Vagina (tissue), 2 donors: ENCODE measurements at regions not wholly inside any gene's neighbourhood (a gene's known extent, or its start where the extent isn't known, plus 50 kb on each side); places are given as distances from the start of the nearest gene placed in this dataset.
"Not testable (repeated sequence)": the region's sequence is repeated elsewhere in the genome, so short reads cannot be mapped to it uniquely, and the experiment has no call there.

Experiments
- CTCF ChIP-seq, 3 experiments: fragments of 450-650 bp in 2 of 3; fragments of 200-600 bp in 1 of 3; sonication (generic) in 1 of 3; IDR thresholded peaks; one replicate each; pipeline ENCODE4 v1.5.1; 2017 to 2019; ENCODE audit warnings: antibody characterized with exemption in 3 of 3, mild to moderate bottlenecking in 2 of 3, moderate library complexity in 2 of 3
- POLR2A ChIP-seq, 2 donors: fragments of 450-650 bp; IDR thresholded peaks; one replicate each; pipeline ENCODE4 v1.6.1; 2017; ENCODE audit warnings: antibody characterized with exemption in 2 of 2, mild to moderate bottlenecking in 2 of 2, moderate library complexity in 2 of 2
- POLR2AphosphoS5 ChIP-seq, 2 donors: sonication (generic); formaldehyde crosslinking; IDR thresholded peaks; one replicate each; pipeline ENCODE4 v1.9.0; 2017; ENCODE audit warnings: antibody characterized with exemption in 2 of 2, mild to moderate bottlenecking in 2 of 2, low read depth in 1 of 2; ENCODE audit not compliant: insufficient read depth in 1 of 2

- not testable (repeated sequence) for TF ChIP-seq POLR2AphosphoS5 (IDR thresholded peaks at IDR 0.05; ENCODE audit: insufficient read depth in 1 of 2, low read depth in 1 of 2); CTCF (IDR thresholded peaks at IDR 0.05); POLR2A (IDR thresholded peaks at IDR 0.05)
Observed at GRCh38 chr21:6111354-6111753, 4410.0 kb upstream of the TPTE start.
